ENCODE measurements at regions not wholly inside any gene's neighbourhood (a gene's known extent, or its start where the extent isn't known, plus 50 kb on each side); places are given as distances from the start of the nearest gene placed in this dataset.
"Not testable (repeated sequence)": the region's sequence is repeated elsewhere in the genome, so short reads cannot be mapped to it uniquely, and the experiment has no call there.

DNA sequence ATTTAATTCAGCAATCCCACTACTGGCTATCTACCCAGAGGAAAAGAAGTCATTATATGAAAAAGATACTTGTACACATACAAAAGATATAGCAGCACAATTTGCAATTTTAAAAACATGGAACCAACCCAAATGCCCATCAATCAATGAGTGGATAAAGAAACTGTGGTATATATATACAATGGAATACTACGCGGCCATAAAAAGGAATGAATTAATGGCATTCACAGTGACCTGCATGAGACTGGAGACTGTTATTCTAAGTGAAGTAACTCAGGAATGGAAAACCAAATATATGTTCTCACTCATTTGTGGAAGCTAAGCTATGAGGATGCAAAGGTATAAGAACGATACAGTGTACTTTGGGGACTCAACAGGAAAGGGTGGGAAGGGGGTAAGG lies 102.8 kb upstream of the KCNMA1 start:
- H3K27ac ChIP-seq (ENCODE audit: low read depth, low read length); H3K36me3 ChIP-seq (ENCODE audit: control insufficient read depth, insufficient read depth, low read length); H3K4me1 ChIP-seq (ENCODE audit: control insufficient read depth, insufficient read depth, low read length); H3K4me3 ChIP-seq (ENCODE audit: low read depth, low read length); H3K9me3 ChIP-seq (ENCODE audit: control insufficient read depth, insufficient read depth, low read length); H3K27me3 ChIP-seq (ENCODE audit: control insufficient read depth, insufficient read depth, low read length); DNase-seq (ENCODE audit: low read depth in 4 of 6, low spot score in 6 of 6): not testable (repeated sequence)
- 100% methylated on average over 2 of the region's 3 CpGs for WGBS (ENCODE audit: insufficient coverage)

DNA sequence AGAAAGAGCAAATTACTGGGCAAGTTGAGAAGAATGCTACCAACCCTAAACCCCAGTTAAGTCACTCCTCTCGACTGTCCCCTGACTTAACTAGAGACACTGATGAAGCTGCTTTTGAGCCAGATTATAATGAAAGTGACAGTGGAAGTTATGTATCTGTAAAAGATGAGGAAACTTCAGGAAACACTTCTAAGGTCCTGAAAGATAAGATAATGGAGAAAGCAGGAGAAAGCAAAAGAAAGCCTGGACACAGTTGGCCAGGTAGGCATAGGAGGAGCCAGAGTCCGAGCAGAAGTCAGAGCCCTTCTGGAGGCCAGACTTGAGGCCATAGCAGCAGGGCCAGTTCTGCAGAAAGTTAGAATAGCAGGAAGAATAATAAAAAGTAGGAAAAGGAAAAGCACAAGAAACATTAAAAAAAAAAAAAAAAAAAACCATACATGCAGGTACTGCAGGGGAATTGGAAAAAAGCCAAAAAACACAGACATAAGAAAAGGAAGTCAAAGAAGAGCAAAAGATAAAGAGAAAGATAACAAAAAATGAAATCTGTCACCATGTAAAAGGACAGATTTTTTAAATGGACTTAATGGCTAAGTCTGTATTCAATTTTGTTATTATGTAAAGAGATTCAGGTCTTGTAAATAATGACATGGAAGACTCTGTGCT lies 101.0 kb upstream of the KCNMA1 start:
- no peaks in the 10 kb centered on the region for H3K27me3 ChIP-seq (ENCODE audit: control insufficient read depth, insufficient read depth, low read length)
- no peaks in the 10 kb centered on the region for H3K4me1 ChIP-seq (ENCODE audit: control insufficient read depth, insufficient read depth, low read length)
- no peak overlapping the region for H3K27ac ChIP-seq (ENCODE audit: low read depth, low read length)
- H3K36me3 ChIP-seq (ENCODE audit: control insufficient read depth, insufficient read depth, low read length): no peaks in the 10 kb centered on the region
- WGBS (ENCODE audit: insufficient coverage): 100% methylated on average over 1 of the region's 2 CpGs
- DNase-seq (ENCODE audit: low read depth in 4 of 6, low spot score in 6 of 6): no peak
- no peak overlapping the region for H3K4me3 ChIP-seq (ENCODE audit: low read depth, low read length)
- no peaks in the 10 kb centered on the region for H3K9me3 ChIP-seq (ENCODE audit: control insufficient read depth, insufficient read depth, low read length)

DNA sequence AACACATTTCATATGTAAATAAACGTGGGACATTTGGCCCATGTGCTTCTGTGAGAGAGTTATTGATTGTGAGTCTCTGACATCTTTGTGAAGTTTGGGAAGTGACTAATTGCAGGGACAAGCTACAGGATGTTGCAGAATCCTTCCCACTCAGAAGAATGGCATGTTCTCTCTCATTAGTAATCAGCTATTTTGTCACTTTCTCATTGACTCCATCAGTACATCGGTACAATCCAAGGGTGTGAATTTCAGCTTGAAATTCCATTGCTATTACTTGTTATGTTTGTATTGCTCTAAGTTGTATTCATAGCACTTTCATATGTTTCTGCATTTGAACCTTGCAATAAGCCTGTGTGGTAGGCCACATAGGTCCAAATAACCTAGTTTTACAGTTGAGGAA lies 100.0 kb upstream of the KCNMA1 start:
- no peak overlapping the region for H3K4me3 ChIP-seq (ENCODE audit: low read depth, low read length)
- no peaks in the 10 kb centered on the region for H3K4me1 ChIP-seq (ENCODE audit: control insufficient read depth, insufficient read depth, low read length)
- H3K36me3 ChIP-seq (ENCODE audit: control insufficient read depth, insufficient read depth, low read length): no peaks in the 10 kb centered on the region
- H3K27ac ChIP-seq (ENCODE audit: low read depth, low read length): no peak overlapping the region
- H3K9me3 ChIP-seq (ENCODE audit: control insufficient read depth, insufficient read depth, low read length): no peaks in the 10 kb centered on the region
- WGBS (ENCODE audit: insufficient coverage): no CpG with 5 or more reads among the region's 2 CpGs
- H3K27me3 ChIP-seq (ENCODE audit: control insufficient read depth, insufficient read depth, low read length): no peaks in the 10 kb centered on the region
- DNase-seq (ENCODE audit: low read depth in 4 of 6, low spot score in 6 of 6): no peak

DNA sequence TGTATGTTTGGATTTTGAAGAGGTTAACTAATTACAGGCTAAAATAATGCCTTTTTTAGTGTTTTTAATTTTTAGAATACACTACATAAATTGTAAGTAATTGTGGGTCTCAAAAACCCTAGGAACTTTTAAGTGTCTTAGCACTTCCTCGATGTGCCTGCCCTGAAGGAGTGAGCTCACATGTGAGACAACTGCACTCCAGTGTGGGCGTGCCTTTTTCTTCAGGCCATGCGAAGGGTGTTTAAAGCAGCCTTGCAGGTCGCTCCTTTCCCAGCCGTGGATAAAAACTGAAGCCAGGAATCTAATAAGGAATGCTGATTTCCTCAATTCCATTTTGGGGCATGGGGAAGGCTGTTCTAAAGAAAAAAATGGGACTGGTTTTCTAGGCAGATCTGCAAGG lies 97.5 kb upstream of the KCNMA1 start:
- not testable (repeated sequence) for H3K9me3 ChIP-seq (ENCODE audit: control insufficient read depth, insufficient read depth, low read length); H3K36me3 ChIP-seq (ENCODE audit: control insufficient read depth, insufficient read depth, low read length); H3K27me3 ChIP-seq (ENCODE audit: control insufficient read depth, insufficient read depth, low read length); H3K27ac ChIP-seq (ENCODE audit: low read depth, low read length); H3K4me3 ChIP-seq (ENCODE audit: low read depth, low read length); DNase-seq (ENCODE audit: low read depth in 4 of 6, low spot score in 6 of 6); H3K4me1 ChIP-seq (ENCODE audit: control insufficient read depth, insufficient read depth, low read length)
- WGBS (ENCODE audit: insufficient coverage): 66% methylated on average over 5 of the region's 5 CpGs

DNA sequence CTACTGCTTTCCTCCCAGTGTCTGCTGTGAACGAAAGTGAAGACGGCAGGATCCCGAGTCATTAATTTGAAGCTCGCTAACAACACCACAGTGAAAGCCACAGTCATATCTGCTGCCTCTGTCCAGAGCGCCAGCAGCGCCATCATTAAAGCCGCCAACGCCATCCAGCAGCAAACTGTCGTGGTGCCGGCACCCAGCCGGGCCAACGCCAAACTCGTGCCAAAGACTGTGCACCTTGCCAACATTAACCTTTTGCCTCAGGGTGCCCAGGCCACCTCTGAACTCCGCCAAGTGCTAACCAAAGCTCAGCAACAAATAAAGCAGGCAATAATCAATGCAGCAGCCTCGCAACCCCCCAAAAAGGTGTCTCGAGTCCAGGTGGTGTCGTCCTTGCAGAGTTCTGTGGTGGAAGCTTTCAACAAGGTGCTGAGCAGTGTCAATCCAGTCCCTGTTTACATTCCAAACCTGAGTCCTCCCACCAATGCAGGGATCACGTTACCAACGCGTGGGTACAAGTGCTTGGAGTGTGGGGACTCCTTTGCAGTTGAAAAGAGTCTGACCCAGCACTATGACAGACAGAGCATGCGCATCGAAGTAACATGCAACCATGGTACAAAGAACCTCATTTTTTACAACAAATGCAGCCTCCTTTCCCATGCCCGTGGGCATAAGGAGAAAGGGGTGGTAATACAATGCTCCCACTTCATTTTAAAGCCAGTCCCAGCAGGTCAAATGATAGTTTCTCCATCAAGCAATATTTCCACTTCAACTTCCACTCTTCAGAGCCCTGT lies 94.8 kb upstream of the KCNMA1 start:
- Histone ChIP-seq H3K27ac (ENCODE audit: low read depth, low read length) (no peak overlapping the region), H3K4me3 (ENCODE audit: low read depth, low read length) (no peak overlapping the region), H3K9me3 (ENCODE audit: control insufficient read depth, insufficient read depth, low read length) (no peaks in the 10 kb centered on the region), H3K27me3 (ENCODE audit: control insufficient read depth, insufficient read depth, low read length) (no peaks in the 10 kb centered on the region), H3K4me1 (ENCODE audit: control insufficient read depth, insufficient read depth, low read length) (no peaks in the 10 kb centered on the region), H3K36me3 (ENCODE audit: control insufficient read depth, insufficient read depth, low read length) (no peaks in the 10 kb centered on the region)
- 88% methylated on average over 14 of the region's 23 CpGs for WGBS (ENCODE audit: insufficient coverage)
- DNase-seq (ENCODE audit: low read depth in 4 of 6, low spot score in 6 of 6): no peak

DNA sequence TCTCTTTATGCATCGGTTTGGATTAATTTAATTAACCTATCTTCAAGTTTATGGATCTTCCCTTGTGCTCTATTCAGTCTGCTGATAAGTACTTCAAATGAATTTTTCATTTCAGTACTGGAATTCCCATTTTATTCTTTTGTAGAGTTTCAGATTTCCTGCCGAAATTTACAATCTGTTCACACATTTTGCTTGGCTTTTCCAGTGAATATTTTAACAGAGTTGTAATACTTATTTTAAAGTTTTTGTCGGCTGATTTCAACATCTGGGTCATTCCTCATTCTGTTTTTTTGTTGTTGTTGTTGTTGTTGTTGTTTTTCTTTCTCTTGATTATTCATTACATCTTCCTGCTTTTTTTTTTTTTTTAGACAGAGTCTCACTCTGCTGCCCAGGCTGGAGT lies 89.9 kb upstream of the KCNMA1 start:
- Histone ChIP-seq H3K36me3 (ENCODE audit: control insufficient read depth, insufficient read depth, low read length) (no peaks in the 10 kb centered on the region), H3K27me3 (ENCODE audit: control insufficient read depth, insufficient read depth, low read length) (no peaks in the 10 kb centered on the region), H3K4me1 (ENCODE audit: control insufficient read depth, insufficient read depth, low read length) (no peaks in the 10 kb centered on the region), H3K27ac (ENCODE audit: low read depth, low read length) (no peak overlapping the region), H3K9me3 (ENCODE audit: control insufficient read depth, insufficient read depth, low read length) (no peaks in the 10 kb centered on the region), H3K4me3 (ENCODE audit: low read depth, low read length) (no peak overlapping the region)
- DNase-seq (ENCODE audit: low read depth in 4 of 6, low spot score in 6 of 6): no peak
- WGBS (ENCODE audit: insufficient coverage): no CpG with 5 or more reads among the region's 3 CpGs

DNA sequence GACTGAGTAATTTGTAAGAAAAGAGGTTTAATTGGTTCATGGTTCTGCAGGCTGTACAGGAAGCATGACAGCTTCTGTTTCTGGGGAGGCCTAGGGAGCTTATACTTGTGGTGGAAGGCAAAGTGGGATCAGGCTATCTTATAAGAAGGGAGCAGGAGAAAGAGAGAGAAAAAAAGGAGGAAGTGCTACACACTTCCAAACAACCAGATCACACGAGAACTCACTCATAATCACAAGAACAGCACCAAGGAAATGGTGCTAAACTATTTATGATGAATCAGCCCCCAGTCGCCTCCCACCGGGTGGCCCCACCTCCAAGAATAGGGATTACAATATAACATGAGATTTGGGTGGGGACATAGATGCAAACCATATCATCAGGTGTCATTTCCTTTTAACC lies 89.1 kb upstream of the KCNMA1 start:
- H3K4me1 ChIP-seq (ENCODE audit: control insufficient read depth, insufficient read depth, low read length): no peaks in the 10 kb centered on the region
- H3K4me3 ChIP-seq (ENCODE audit: low read depth, low read length): no peak overlapping the region
- H3K27ac ChIP-seq (ENCODE audit: low read depth, low read length): no peak overlapping the region
- WGBS (ENCODE audit: insufficient coverage): no CpG with 5 or more reads among the region's 3 CpGs
- H3K36me3 ChIP-seq (ENCODE audit: control insufficient read depth, insufficient read depth, low read length): no peaks in the 10 kb centered on the region
- H3K27me3 ChIP-seq (ENCODE audit: control insufficient read depth, insufficient read depth, low read length): no peaks in the 10 kb centered on the region
- DNase-seq (ENCODE audit: low read depth in 4 of 6, low spot score in 6 of 6): no peak
- no peaks in the 10 kb centered on the region for H3K9me3 ChIP-seq (ENCODE audit: control insufficient read depth, insufficient read depth, low read length)

DNA sequence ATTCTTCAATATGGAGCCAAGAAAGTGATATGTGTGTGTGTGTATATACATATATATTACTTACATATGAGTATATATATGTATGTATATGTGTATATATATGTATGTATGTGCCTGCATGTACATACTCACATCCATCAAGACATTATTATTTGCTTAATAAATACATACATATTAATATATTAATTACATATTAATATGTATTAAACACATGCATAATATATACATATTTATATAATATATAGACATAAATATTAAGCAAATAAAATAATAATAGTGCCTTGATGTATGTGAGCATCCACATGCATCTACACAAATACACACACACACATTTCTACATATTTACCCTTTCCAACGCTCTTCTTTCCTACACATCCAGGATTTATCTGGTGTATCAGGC lies 88.7 kb upstream of the KCNMA1 start:
- Histone ChIP-seq H3K27me3 (ENCODE audit: control insufficient read depth, insufficient read depth, low read length) (no peaks in the 10 kb centered on the region), H3K36me3 (ENCODE audit: control insufficient read depth, insufficient read depth, low read length) (no peaks in the 10 kb centered on the region), H3K4me1 (ENCODE audit: control insufficient read depth, insufficient read depth, low read length) (no peaks in the 10 kb centered on the region), H3K9me3 (ENCODE audit: control insufficient read depth, insufficient read depth, low read length) (no peaks in the 10 kb centered on the region), H3K4me3 (ENCODE audit: low read depth, low read length) (no peak overlapping the region), H3K27ac (ENCODE audit: low read depth, low read length) (no peak overlapping the region)
- no CpG with 5 or more reads among the region's 1 CpG for WGBS (ENCODE audit: insufficient coverage)
- no peak for DNase-seq (ENCODE audit: low read depth in 4 of 6, low spot score in 6 of 6)

DNA sequence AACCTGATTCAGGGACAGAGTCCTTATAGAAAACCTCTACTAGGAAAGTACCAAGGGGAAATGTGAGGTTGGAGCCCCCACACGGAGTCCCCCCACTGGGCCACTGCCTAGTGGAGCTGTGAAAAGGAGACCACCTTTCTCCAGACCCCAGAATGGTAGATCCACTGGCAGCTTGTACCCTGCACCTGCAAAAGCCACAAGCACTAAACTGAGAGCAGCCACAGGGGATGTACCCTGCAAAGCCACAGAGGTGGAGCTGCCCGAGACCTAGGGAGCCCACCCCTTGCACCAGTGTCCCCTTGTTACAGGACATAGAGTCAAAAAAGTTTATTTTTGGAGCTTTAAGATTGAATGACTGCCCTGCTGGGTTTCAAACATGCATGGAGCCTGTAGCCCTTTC lies 87.2 kb upstream of the KCNMA1 start:
- Histone ChIP-seq H3K9me3 (ENCODE audit: control insufficient read depth, insufficient read depth, low read length) (no peaks in the 10 kb centered on the region), H3K4me3 (ENCODE audit: low read depth, low read length) (no peak overlapping the region), H3K4me1 (ENCODE audit: control insufficient read depth, insufficient read depth, low read length) (no peaks in the 10 kb centered on the region), H3K27me3 (ENCODE audit: control insufficient read depth, insufficient read depth, low read length) (no peaks in the 10 kb centered on the region), H3K36me3 (ENCODE audit: control insufficient read depth, insufficient read depth, low read length) (no peaks in the 10 kb centered on the region), H3K27ac (ENCODE audit: low read depth, low read length) (no peak overlapping the region)
- DNase-seq (ENCODE audit: low read depth in 4 of 6, low spot score in 6 of 6): no peak
- WGBS (ENCODE audit: insufficient coverage): 60% methylated on average over 2 of the region's 2 CpGs

DNA sequence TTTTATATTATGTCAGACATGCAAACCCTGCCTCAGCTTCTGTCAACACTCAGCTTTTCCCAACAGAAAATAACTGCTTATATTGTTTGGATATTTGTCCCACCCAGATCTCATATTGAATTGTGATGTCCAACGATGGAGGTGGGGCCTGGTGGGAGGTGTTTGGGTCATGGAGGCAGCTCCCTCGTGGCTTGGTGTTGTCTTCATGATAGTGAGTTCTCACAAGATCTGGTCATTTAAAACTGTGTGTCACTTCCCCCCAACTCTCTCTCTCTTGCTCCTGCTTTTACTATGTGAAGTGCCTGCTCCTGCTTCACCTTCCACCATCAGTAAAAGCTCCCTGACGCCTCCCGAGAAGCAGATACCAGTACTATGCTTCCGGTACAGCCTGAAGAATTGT lies 85.8 kb upstream of the KCNMA1 start:
- DNase-seq (ENCODE audit: low read depth in 4 of 6, low spot score in 6 of 6): no peak
- WGBS (ENCODE audit: insufficient coverage): no CpG with 5 or more reads among the region's 5 CpGs

More for the DNA sequence above, 85.8 kb upstream of the KCNMA1 start:
- Histone ChIP-seq H3K9me3 (ENCODE audit: control insufficient read depth, insufficient read depth, low read length) (no peaks in the 10 kb centered on the region), H3K27me3 (ENCODE audit: control insufficient read depth, insufficient read depth, low read length) (no peaks in the 10 kb centered on the region), H3K4me3 (ENCODE audit: low read depth, low read length) (no peak overlapping the region), H3K4me1 (ENCODE audit: control insufficient read depth, insufficient read depth, low read length) (no peaks in the 10 kb centered on the region), H3K27ac (ENCODE audit: low read depth, low read length) (no peak overlapping the region), H3K36me3 (ENCODE audit: control insufficient read depth, insufficient read depth, low read length) (no peaks in the 10 kb centered on the region)

Data from spinal cord (tissue), 9 donors.